DMS153 treated with DMSO at 0.1 percent for 48 hours (cell line): ENCODE measurements at regions not wholly inside any gene's neighbourhood (a gene's known extent, or its start where the extent isn't known, plus 50 kb on each side); places are given as distances from the start of the nearest gene placed in this dataset.

Experiments
- DNase-seq: peaks from one replicate; lab custom pipeline; 2025; ENCODE audit not compliant: unreplicated experiment; lab: John Stamatoyannopoulos, UW

- no peak for DNase-seq
Measured at GRCh38 chr10:128973221-128973620, 493.8 kb upstream of the MGMT start.

DNA sequence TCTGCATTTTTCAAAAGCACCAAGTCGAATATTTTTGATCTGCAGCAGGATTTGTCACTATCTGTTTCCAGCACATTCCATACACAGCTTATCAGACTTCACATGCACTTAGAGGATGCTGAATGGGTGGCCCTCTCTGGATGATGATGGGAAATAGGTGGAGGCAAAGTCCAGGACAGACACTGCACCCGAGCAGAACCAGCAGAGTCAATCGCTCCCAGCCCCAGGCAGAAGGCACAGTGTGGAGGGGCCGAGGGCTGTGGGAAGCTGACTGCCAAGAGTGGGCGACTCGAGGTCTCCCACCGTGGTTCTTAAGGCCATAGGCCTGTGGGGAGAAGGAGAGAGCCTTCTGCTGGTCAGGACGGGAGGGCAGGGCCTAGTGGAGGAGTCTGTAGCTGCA, 490.2 kb upstream of the MGMT start:
- no peak for DNase-seq

DNA sequence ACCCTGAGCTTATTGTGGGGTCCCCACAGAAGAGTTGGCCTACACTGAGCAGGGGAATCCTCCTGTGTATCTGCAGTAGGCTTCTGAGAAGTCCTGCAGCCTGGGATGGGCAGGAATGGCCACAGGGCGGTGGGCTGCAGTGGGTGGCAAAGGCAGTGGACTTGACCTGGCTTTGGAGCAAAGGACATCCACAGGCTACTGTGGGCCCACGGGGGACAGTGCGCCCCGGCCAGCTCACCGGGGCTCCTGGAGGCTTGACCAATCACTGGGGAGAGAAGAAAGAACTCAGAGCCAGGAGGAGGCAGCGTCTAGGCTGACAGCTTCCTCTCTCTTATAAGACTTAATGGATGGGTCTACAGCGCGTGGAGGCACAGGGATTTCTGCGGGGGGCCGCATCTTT, 488.8 kb upstream of the MGMT start:
- DNase-seq: no peak

- DNase-seq: no peak
Measured at GRCh38 chr10:128979405-128979804, 487.6 kb upstream of the MGMT start.

DNA sequence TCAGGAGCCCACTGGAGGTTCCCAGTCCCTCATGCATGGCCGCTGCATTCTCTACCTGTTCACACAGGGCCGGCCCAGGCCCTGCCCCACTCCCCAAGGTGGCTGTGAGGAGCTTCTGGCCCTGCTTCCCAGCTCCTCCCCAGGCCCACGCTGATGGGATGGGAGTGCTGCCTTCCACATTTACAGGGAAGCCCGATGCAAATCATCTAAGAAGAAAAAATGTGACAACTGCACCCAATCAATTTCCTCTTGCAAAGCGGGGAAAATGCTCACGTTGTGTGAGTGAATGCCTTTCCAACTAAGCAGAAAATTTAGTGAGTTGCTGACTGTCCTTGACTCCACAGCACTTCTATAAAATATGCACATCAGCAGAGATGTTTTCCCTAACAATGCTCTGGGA, 485.8 kb upstream of the MGMT start:
- DNase-seq: no peak

GRCh38 chr10:128981881-128982615, 485.0 kb upstream of the MGMT start:
- no peak for DNase-seq

GRCh38 chr10:128982616-128982915, 484.5 kb upstream of the MGMT start:
- DNase-seq: no peak

- no peak for DNase-seq
Measured at GRCh38 chr10:128985036-128985435, 482.0 kb upstream of the MGMT start.

- no peak for DNase-seq
Measured at GRCh38 chr10:128990986-128991385, 476.1 kb upstream of the MGMT start.

DNA sequence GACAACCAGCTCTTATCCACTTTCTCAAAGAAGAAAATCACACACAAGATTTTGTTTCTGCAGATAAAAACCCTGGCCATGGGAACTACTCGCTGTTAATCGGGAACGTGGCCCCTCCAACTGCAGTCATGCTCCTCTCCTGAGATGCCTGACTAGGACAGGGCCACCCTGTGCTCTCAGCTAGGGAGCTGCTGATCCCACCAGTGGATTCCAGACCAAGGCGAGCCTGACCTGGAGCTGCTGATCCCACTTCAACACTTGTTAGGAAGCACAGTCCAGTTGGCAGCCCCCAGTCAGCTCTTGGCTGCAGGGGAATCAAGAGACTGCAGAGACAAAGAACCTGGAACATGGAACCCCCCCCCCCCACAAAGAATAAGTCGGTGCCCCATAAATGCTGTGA, 474.3 kb upstream of the MGMT start:
- no peak for DNase-seq

- DNase-seq: no peak
Measured at GRCh38 chr10:128993443-128993842, 473.6 kb upstream of the MGMT start.

DNA sequence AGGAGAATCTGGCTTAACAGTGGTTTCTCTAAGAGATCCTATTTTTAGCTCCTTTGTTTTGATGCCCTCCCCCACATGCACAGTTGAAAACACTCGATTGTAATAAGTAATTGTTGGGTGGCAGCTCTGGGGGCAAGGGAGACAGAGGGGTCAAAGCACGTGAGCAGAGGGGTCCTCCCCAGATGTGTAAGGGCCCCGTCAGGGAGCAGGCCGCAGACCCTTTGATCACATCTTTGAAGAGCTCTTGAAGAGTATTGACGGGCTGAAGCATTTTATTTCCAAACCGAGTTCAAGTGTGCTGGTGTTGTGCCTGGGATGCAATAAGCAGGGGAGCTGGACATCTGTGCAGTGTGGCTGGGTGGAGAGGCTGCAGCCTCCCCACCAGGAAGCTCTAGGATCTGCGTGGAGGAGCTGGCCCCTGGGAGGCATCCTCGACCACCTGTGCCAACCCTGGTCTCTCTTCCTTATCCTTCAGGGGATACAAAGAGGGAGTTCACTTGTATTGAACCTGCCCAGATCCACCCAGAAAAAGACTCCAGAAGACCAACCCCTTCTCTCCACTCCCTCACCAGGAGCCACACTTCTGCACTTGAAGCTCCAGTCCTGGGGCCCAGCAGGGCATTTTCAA, 473.0 kb upstream of the MGMT start:
- DNase-seq: no peak

- no peak for DNase-seq
Measured at GRCh38 chr10:128994598-128995143, 472.4 kb upstream of the MGMT start.

- DNase-seq: no peak
Measured at GRCh38 chr10:128995676-128996075, 471.4 kb upstream of the MGMT start.

- DNase-seq: no peak
Measured at GRCh38 chr10:128996092-128996491, 470.9 kb upstream of the MGMT start.

DNA sequence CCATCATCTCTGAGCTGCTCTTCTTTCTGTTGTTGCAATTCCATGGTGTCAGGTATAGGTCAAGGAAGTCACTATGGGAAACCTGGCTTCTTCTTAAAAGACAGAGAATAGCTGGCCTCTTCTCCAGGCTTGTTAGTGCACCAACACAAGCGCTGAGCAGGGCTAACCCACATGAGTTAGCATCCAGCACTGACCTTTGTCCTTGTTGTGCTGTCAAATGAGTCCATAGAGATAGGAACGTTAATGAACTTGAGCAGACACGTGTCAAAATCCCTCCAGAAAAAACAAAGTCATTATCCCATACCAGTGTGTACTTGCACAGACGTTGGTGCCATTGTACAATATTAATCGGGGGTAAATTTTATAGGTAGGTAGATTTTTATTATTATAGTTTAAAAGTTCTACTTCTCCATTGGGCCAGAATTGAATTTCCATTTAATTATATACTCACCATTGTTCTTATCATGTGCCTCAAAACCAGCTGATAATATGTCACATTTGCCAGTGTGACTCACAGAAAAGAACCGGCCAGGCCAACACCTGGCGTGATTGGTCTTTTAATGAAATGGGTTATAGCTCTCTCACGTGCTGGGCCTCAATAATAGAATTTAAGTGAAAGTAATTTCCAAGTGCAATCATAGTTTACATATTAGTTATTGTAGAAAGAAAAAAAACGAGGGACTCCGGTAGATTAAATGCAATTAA, 468.8 kb upstream of the MGMT start:
- no peak for DNase-seq

- DNase-seq: no peak
Measured at GRCh38 chr10:129004398-129004797, 462.6 kb upstream of the MGMT start.

DNA sequence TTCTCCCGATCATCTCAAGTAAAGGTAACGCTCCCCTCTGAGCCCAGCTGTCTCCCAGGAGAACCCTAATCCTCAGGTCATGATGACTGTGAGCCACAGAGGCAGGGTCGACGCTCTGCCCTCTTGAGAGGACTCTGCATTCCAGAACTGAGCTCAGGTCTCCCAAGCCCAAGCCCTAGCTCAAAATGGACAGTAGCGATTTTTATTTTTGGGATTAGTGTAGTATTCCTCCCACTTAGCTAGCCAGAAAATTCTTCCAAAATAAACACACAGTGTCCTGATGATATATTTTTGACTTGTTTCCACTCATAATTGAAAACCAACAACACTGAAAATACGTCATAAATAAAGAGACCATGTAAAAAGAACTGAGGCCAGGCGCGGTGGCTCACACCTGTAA, 462.0 kb upstream of the MGMT start:
- DNase-seq: no peak

- DNase-seq: no peak
Measured at GRCh38 chr10:129005804-129006203, 461.2 kb upstream of the MGMT start.

DNA sequence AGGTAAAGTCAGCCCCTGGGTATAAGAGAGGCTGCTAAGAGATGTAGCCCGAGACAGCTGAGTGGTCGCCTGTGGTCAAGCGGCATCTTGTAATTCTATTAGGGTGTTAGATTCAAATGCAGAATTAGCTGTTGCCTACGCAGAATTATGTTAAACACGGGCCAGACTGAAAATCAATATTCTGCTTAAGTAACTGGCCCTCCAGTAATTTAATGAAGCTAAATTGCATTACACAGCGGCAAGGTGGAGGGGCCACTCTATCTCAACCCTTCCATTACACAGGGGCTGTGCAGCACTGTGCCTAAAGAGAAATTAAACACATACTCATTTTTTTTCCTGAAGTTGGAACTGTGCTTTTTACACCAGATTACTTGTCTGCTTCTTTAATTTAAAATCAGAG, 448.5 kb upstream of the MGMT start:
- no peak for DNase-seq

GRCh38 chr10:129020651-129021330, 446.2 kb upstream of the MGMT start:
- no peak for DNase-seq
